SW480 (cell line): ENCODE measurements at regions not wholly inside any gene's neighbourhood (a gene's known extent, or its start where the extent isn't known, plus 50 kb on each side); places are given as distances from the start of the nearest gene placed in this dataset.
"Not testable (repeated sequence)": the region's sequence is repeated elsewhere in the genome, so short reads cannot be mapped to it uniquely, and the experiment has no call there.

Experiments
- DNase-seq: peaks from one replicate; pipeline ENCODE4 v3.0.0-alpha.2; 2016; ENCODE audit warnings: low spot score

GRCh38 chr5:120817044-120817985, 353.2 kb downstream of the PRR16 start:
- DNase-seq: peak; percentile 5

GRCh38 chr5:120818128-120818527, 354.0 kb downstream of the PRR16 start:
- no peak for DNase-seq

GRCh38 chr5:120823328-120823727, 359.2 kb downstream of the PRR16 start:
- DNase-seq: no peak

- not testable (repeated sequence) for DNase-seq
Observed at GRCh38 chr5:120831646-120832045, 367.5 kb downstream of the PRR16 start.

- DNase-seq: no peak
Observed at GRCh38 chr5:120841830-120842229, 377.7 kb downstream of the PRR16 start.

- no peak for DNase-seq
Observed at GRCh38 chr5:120843390-120843980, 379.4 kb downstream of the PRR16 start.

- DNase-seq: no peak
Observed at GRCh38 chr5:120848883-120849282, 384.8 kb downstream of the PRR16 start.

GRCh38 chr5:120852222-120852860, 388.2 kb downstream of the PRR16 start:
- no peak for DNase-seq

GRCh38 chr5:120866997-120867396, 402.9 kb downstream of the PRR16 start:
- no peak for DNase-seq

GRCh38 chr5:120869831-120870230, 405.7 kb downstream of the PRR16 start:
- no peak for DNase-seq

- DNase-seq: no peak
Observed at GRCh38 chr5:120872297-120872696, 408.2 kb downstream of the PRR16 start.

GRCh38 chr5:120873083-120873482, 409.0 kb downstream of the PRR16 start:
- DNase-seq: no peak

- no peak for DNase-seq
Observed at GRCh38 chr5:120874081-120874862, 410.2 kb downstream of the PRR16 start.

- DNase-seq: no peak
Observed at GRCh38 chr5:120882038-120882775, 418.1 kb downstream of the PRR16 start.

- DNase-seq: no peak
Observed at GRCh38 chr5:120886351-120886860, 422.3 kb downstream of the PRR16 start.

- DNase-seq: no peak
Observed at GRCh38 chr5:120895660-120896059, 431.6 kb downstream of the PRR16 start.

GRCh38 chr5:120901199-120901598, 437.1 kb downstream of the PRR16 start:
- DNase-seq: peak; percentile 23

- no peak for DNase-seq
Observed at GRCh38 chr5:120907953-120908352, 443.9 kb downstream of the PRR16 start.

- DNase-seq: no peak
Observed at GRCh38 chr5:120910629-120911028, 446.5 kb downstream of the PRR16 start.

GRCh38 chr5:120913396-120913795, 449.3 kb downstream of the PRR16 start:
- DNase-seq: no peak

GRCh38 chr5:120917214-120917758, 453.2 kb downstream of the PRR16 start:
- no peak for DNase-seq
